K562 (cell line): ENCODE measurements at regions not wholly inside any gene's neighbourhood (a gene's known extent, or its start where the extent isn't known, plus 50 kb on each side); places are given as distances from the start of the nearest gene placed in this dataset.
"Not testable (repeated sequence)": the region's sequence is repeated elsewhere in the genome, so short reads cannot be mapped to it uniquely, and the experiment has no call there.

Experiments
- ATAC-seq: fragments of 200-7000 bp; cut with Tn5 transposase; 3 replicates; pipeline ENCODE4 v1.9.1; 2020; ENCODE audit warnings: moderate library complexity
- BruUV-seq: library from RNA; stranded (reverse); fragments of 400-500 nt; replicated peaks from 2 replicates; lab custom pipeline; 2021; lab: Mats Ljungman, UMichigan
- CTCF ChIA-PET: fragments of 300-600 bp; formaldehyde crosslinking; extraction: SDS; loops from one replicate; lab custom pipeline; 2021; ENCODE audit warnings: low intra/inter-chr PET ratio; lab: Yijun Ruan, JAX
- POLR2A ChIA-PET: fragments of 300-600, 350-650 bp; sonication (Branson Sonifier 250); formaldehyde crosslinking; extraction: SDS; loops from one replicate; lab custom pipeline; 2021; ENCODE audit warnings: antibody characterized with exemption, inconsistent platforms; lab: Yijun Ruan, JAX
- DNase-seq, 4 experiments: peaks; one replicate each; pipeline versions ENCODE4 v3.0.0 to v3.0.0-alpha.2; 2011 to 2018; ENCODE audit warnings: low spot score in 3 of 4, mixed read lengths in 3 of 4; ENCODE audit errors: extremely low read depth in 1 of 4
- FAIRE-seq: peaks from 2 replicates; lab custom pipeline; 2011; peaks lifted over from hg19 to GRCh38; lab: Jason Lieb, UNC
- H2AFZ ChIP-seq: 2 replicates; pipeline ENCODE4 v1.6.0; 2011; ENCODE audit warnings: low read depth, low read length, control low read depth, inconsistent platforms
- H3K27ac ChIP-seq: fragments of 200-600 bp; 3 replicates; pipeline ENCODE4 v1.8.0; 2011; ENCODE audit warnings: low read depth, mild to moderate bottlenecking, control low read depth, inconsistent platforms, low read length, moderate library complexity, mixed read lengths; ENCODE audit errors: extremely low read depth
- H3K27me3 ChIP-seq, 2 experiments: fragments of 300-600 bp in 1 of 2; 2 replicates in 1 of 2; 3 replicates in 1 of 2; pipeline versions ENCODE4 v1.6.0 to v1.8.0; 2011; ENCODE audit warnings: inconsistent platforms in 2 of 2, low read length in 2 of 2, mild to moderate bottlenecking in 1 of 2, mixed read lengths in 1 of 2, moderate library complexity in 1 of 2; ENCODE audit not compliant: control insufficient read depth in 2 of 2, insufficient read depth in 2 of 2
- H3K36me3 ChIP-seq: fragments of 300-600 bp; 3 replicates; pipeline ENCODE4 v1.8.0; 2011; ENCODE audit warnings: mild to moderate bottlenecking, low read length, inconsistent platforms; ENCODE audit not compliant: control insufficient read depth, insufficient read depth
- H3K4me1 ChIP-seq, 2 experiments: fragments of 200-600 bp in 1 of 2; replicated peaks in 1 of 2; 2 replicates in 1 of 2; 3 replicates in 1 of 2; pipeline versions ENCODE4 v1.5.1 to v1.8.0; 2011; ENCODE audit warnings: inconsistent platforms in 2 of 2, low read length in 2 of 2, mild to moderate bottlenecking in 1 of 2, mixed read lengths in 1 of 2, moderate library complexity in 1 of 2; ENCODE audit not compliant: control insufficient read depth in 2 of 2, insufficient read depth in 2 of 2
- H3K4me2 ChIP-seq: 2 replicates; pipeline ENCODE4 v1.6.1; 2011; ENCODE audit warnings: low read length, control low read depth, inconsistent platforms, mixed read lengths; ENCODE audit not compliant: insufficient read depth
- H3K4me3 ChIP-seq: fragments of 200-600 bp; sonication (generic), shearing (Covaris generic); 2 replicates; pipeline ENCODE4 v1.5.1; 2016; ENCODE audit warnings: control low read depth, inconsistent platforms
- H3K79me2 ChIP-seq: fragments of 200-600 bp; 3 replicates; pipeline ENCODE4 v1.8.0; 2011; ENCODE audit warnings: low read length, inconsistent platforms; ENCODE audit not compliant: control insufficient read depth, insufficient read depth
- H3K9ac ChIP-seq, 2 experiments: 2 replicates each; pipeline versions ENCODE4 v1.6.0 to v1.6.1; 2011; ENCODE audit warnings: low read depth in 2 of 2, low read length in 2 of 2, control low read depth in 1 of 2, inconsistent platforms in 1 of 2, mild to moderate bottlenecking in 1 of 2, mixed read lengths in 1 of 2; ENCODE audit not compliant: insufficient read depth in 1 of 2
- H3K9me1 ChIP-seq: one replicate; pipeline ENCODE4 v1.6.0; 2011; ENCODE audit warnings: inconsistent platforms, mild to moderate bottlenecking, low read length, moderate library complexity; ENCODE audit not compliant: control insufficient read depth, insufficient read depth
- H3K9me3 ChIP-seq: replicated peaks from 2 replicates; pipeline ENCODE4 v1.5.1; 2011; ENCODE audit warnings: low read depth, low read length, inconsistent platforms; ENCODE audit not compliant: control insufficient read depth, insufficient read depth
- H4K20me1 ChIP-seq: replicated peaks from 2 replicates; pipeline ENCODE4 v1.6.1; 2011; ENCODE audit warnings: low read length, inconsistent platforms, mixed read lengths; ENCODE audit not compliant: control insufficient read depth, insufficient read depth
- DPF2 ChIP-seq: fragments of 450-650 bp; IDR thresholded peaks from 2 replicates; pipeline ENCODE4 v1.6.1; 2016
- KDM4B ChIP-seq, 2 experiments: fragments of 450-650 bp in 1 of 2; sonication (generic) in 1 of 2; IDR thresholded peaks; 2 replicates each; pipeline ENCODE4 v1.6.1; 2016 to 2017; ENCODE audit warnings: borderline replicate concordance in 2 of 2, antibody characterized with exemption in 1 of 2, low read depth in 1 of 2, mild to moderate bottlenecking in 1 of 2
- MAX ChIP-seq: sonication (generic); formaldehyde crosslinking; IDR thresholded peaks from 2 replicates; pipeline ENCODE4 v1.9.0; 2022; ENCODE audit warnings: mild to moderate bottlenecking, missing genetic modification reagents
- MNT ChIP-seq, 2 experiments: fragments of 450-650 bp; conservative IDR thresholded peaks; 2 replicates each; pipeline ENCODE4 v1.6.1; 2017; ENCODE audit warnings: mild to moderate bottlenecking in 2 of 2, moderate library complexity in 2 of 2
- PTBP1 ChIP-seq: fragments of 200-400 bp; formaldehyde crosslinking; IDR thresholded peaks from 2 replicates; pipeline ENCODE4 v1.6.1; 2017; ENCODE audit warnings: low read depth, low read length
- ZNF3 ChIP-seq: fragments of 250-450 bp; sonication (Bioruptor Pico); IDR thresholded peaks from 2 replicates; pipeline ENCODE4 v1.5.0; 2021; ENCODE audit warnings: mild to moderate bottlenecking, moderate library complexity
- ZNF354B ChIP-seq: fragments of 250-450 bp; sonication (Bioruptor Pico); IDR thresholded peaks from 2 replicates; pipeline ENCODE4 v1.4.0; 2020
- ZNF561 ChIP-seq: fragments of 450-650 bp; formaldehyde crosslinking; conservative IDR thresholded peaks from 2 replicates; pipeline ENCODE4 v1.4.0; 2020; ENCODE audit warnings: mild to moderate bottlenecking, moderate library complexity
- WGBS: fragments of 100-300 bp; shearing (Covaris generic); methylation state at CpG from one replicate; pipeline ENCODE4 v1.1.6; 2016; ENCODE audit warnings: low coverage, mixed read lengths; ENCODE audit not compliant: insufficient coverage; ENCODE audit errors: missing lambda C conversion rate; 5-methylcytosine and 5-hydroxymethylcytosine counted together
- in situ Hi-C: fragments of 300-500 bp; cut with MboI; formaldehyde crosslinking; loops from 4 replicates; pipeline ENCODE4 v1.15.0; 2018; ENCODE audit warnings: inconsistent platforms, mixed read lengths
- intact Hi-C: fragments of 100-400 bp; cut with micrococcal nuclease; formaldehyde crosslinking; loops from 2 replicates; pipeline ENCODE4 v1.14.2; 2022

GRCh38 chr1:103436568-103437100 lies 88.9 kb upstream of the RNPC3 start:
- H3K79me2 ChIP-seq, H3K4me1 ChIP-seq, H3K9me3 ChIP-seq, intact Hi-C loops, H3K27me3 ChIP-seq, H3K9ac ChIP-seq, H3K36me3 ChIP-seq, in situ Hi-C loops, DNase-seq, POLR2A ChIA-PET, H3K4me3 ChIP-seq, ATAC-seq, CTCF ChIA-PET, FAIRE-seq, H3K27ac ChIP-seq, H3K4me2 ChIP-seq, H3K9me1 ChIP-seq, BruUV-seq, H4K20me1 ChIP-seq, H2AFZ ChIP-seq: not testable (repeated sequence)
- 0% methylated on average over 3 of the region's 4 CpGs for WGBS

GRCh38 chr1:103435443-103435842 lies 90.1 kb upstream of the RNPC3 start:
- TF ChIP-seq ZNF3 (CRISPR knock-in tag) (no peak), PTBP1 (no peak), MNT (conservative IDR thresholded peaks at IDR 0.05) (no peak), DPF2 (no peak), ZNF354B (CRISPR knock-in tag) (no peak), KDM4B (IDR thresholded peaks at IDR 0.05; ENCODE audit: borderline replicate concordance in 2 of 2, low read depth in 1 of 2) (no peak), ZNF561 (CRISPR knock-in tag) (no peak), MAX (no peak)

More at GRCh38 chr1:103435443-103435842, 90.1 kb upstream of the RNPC3 start:
- intact Hi-C loops = no loop called here
- Histone ChIP-seq H3K27me3 (no peaks in the 10 kb centered on the region), H2AFZ (no peak overlapping the region), H3K9me3 (no peaks in the 10 kb centered on the region), H3K4me2 (no peak overlapping the region), H3K36me3 (no peaks in the 10 kb centered on the region), H3K79me2 (no peaks in the 10 kb centered on the region), H3K27ac (no peak overlapping the region), H3K9me1 (no peaks in the 10 kb centered on the region), H3K9ac (no peak overlapping the region), H4K20me1 (no peaks in the 10 kb centered on the region), H3K4me3 (no peak overlapping the region), H3K4me1 (no peaks in the 10 kb centered on the region)
- WGBS = 6% methylated on average over 1 of the region's 1 CpG
- DNase-seq = no peak
- CTCF ChIA-PET = no interaction called here
- in situ Hi-C loops = no loop called here
- no TSS peak for BruUV-seq
- POLR2A ChIA-PET = no interaction called here
- FAIRE-seq = no peak
- no peak for ATAC-seq
